Fibroblast of lung (primary cell): ENCODE measurements at regions not wholly inside any gene's neighbourhood (a gene's known extent, or its start where the extent isn't known, plus 50 kb on each side); places are given as distances from the start of the nearest gene placed in this dataset.

ENCODE experiments used
- DNase-seq, 2 donors: peaks; one replicate each; pipeline versions ENCODE4 v3.0.0 to v3.0.0-alpha.2; 2010; ENCODE audit warnings: low read depth in 2 of 2
- H2AFZ ChIP-seq: 2 replicates; pipeline ENCODE4 v1.5.1; 2012; ENCODE audit warnings: low read length, control low read depth, inconsistent platforms
- H3K27ac ChIP-seq: 2 replicates; pipeline ENCODE4 v1.5.1; 2011; ENCODE audit warnings: low read length, control low read depth; ENCODE audit not compliant: insufficient read depth
- H3K27me3 ChIP-seq: 2 replicates; pipeline ENCODE4 v1.5.1; 2011; ENCODE audit warnings: mild to moderate bottlenecking, low read length; ENCODE audit not compliant: control insufficient read depth, insufficient read depth
- H3K36me3 ChIP-seq: 2 replicates; pipeline ENCODE4 v1.5.1; 2011; ENCODE audit warnings: low read length; ENCODE audit not compliant: control insufficient read depth, insufficient read depth
- H3K4me1 ChIP-seq: 2 replicates; pipeline ENCODE4 v1.5.1; 2011; ENCODE audit warnings: low read length; ENCODE audit not compliant: control insufficient read depth, insufficient read depth; ENCODE audit errors: extremely low read depth
- H3K4me2 ChIP-seq: 2 replicates; pipeline ENCODE4 v1.5.1; 2011; ENCODE audit warnings: low read length, control low read depth; ENCODE audit not compliant: insufficient read depth; ENCODE audit errors: extremely low read depth
- H3K4me3 ChIP-seq, 4 experiments: fragments of 200-600 bp in 1 of 4; sonication (generic) in 1 of 4; replicated peaks in 1 of 4; 2 replicates each; pipeline ENCODE4 v1.5.1; 2011 to 2016; ENCODE audit warnings: low read length in 4 of 4, low read depth in 3 of 4, mild to moderate bottlenecking in 3 of 4, control low read depth in 2 of 4, inconsistent platforms in 1 of 4, mixed read lengths in 1 of 4; ENCODE audit not compliant: insufficient read depth in 1 of 4; ENCODE audit errors: control extremely low read depth in 1 of 4
- H3K79me2 ChIP-seq: 2 replicates; pipeline ENCODE4 v1.5.1; 2012; ENCODE audit warnings: mild to moderate bottlenecking, low read length, inconsistent platforms; ENCODE audit not compliant: control insufficient read depth, insufficient read depth
- H3K9ac ChIP-seq: 2 replicates; pipeline ENCODE4 v1.5.1; 2011; ENCODE audit warnings: mild to moderate bottlenecking, low read length, control low read depth; ENCODE audit not compliant: insufficient read depth
- H3K9me3 ChIP-seq: 2 replicates; pipeline ENCODE4 v1.5.1; 2012; ENCODE audit warnings: low read depth, low read length; ENCODE audit not compliant: control insufficient read depth, insufficient read depth
- H4K20me1 ChIP-seq: 2 replicates; pipeline ENCODE4 v1.5.1; 2011; ENCODE audit warnings: low read length; ENCODE audit not compliant: control insufficient read depth, insufficient read depth; ENCODE audit errors: extremely low read depth
- CTCF ChIP-seq, 2 donors: IDR thresholded peaks in 1 of 2; conservative IDR thresholded peaks in 1 of 2; 1 replicate in 1 of 2; 2 replicates in 1 of 2; pipeline ENCODE4 v1.5.1; 2011 to 2012; ENCODE audit warnings: low read length in 2 of 2, control low read depth in 1 of 2, inconsistent platforms in 1 of 2, low read depth in 1 of 2, mild to moderate bottlenecking in 1 of 2
- EZH2 ChIP-seq: IDR thresholded peaks from 2 replicates; pipeline ENCODE4 v1.5.1; 2012; ENCODE audit warnings: low read length, control low read depth, mild to moderate bottlenecking; ENCODE audit errors: missing control alignments

DNA sequence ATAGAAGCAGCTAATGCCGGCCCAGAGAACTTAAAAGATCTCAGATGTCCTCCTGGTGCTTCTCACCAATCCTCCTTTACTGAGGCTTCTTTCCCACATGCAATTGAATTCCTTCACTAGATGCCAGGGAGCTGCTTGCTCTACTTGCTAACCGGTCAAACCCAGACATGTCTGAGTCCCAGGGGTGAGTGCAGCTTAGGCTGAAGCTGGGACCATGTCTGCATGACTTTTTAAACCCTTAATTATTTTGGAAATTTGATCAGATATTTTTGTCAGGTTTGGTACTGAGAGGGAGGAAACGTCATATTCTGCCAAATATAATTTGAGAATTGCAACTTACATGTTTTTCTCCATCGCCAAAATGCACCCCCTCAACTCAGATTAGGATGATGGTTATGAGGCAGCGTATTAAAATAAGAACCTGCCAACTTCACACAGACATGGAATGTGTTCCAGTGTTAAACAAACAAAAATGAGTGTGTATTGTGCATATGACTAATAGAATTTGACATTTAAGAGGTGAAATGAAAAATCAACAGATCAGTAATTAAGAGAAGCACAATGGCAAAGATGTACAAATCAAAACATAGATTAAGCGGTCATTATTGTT lies 529.5 kb downstream of the ETS1 start:
- H3K4me2 ChIP-seq, result no peak overlapping the region
- H3K4me3 ChIP-seq, result no peak overlapping the region
- TF ChIP-seq CTCF (conservative IDR thresholded peaks at IDR 0.05 in 1 of 2, IDR thresholded peaks at IDR 0.05 in 1 of 2; ENCODE audit: low read depth in 1 of 2, low read length in 2 of 2) (no peak), EZH2 (no peak)
- H3K27me3 ChIP-seq, result no peaks in the 10 kb centered on the region
- H4K20me1 ChIP-seq, result no peaks in the 10 kb centered on the region
- peaks cover 5% of the 10 kb centered on the region for H3K4me1 ChIP-seq
- H3K79me2 ChIP-seq, result no peaks in the 10 kb centered on the region
- peak in 1 of 2 donors; percentile 35 for DNase-seq
- H3K9me3 ChIP-seq, result no peaks in the 10 kb centered on the region
- H2AFZ ChIP-seq, result no peak overlapping the region
- no peak overlapping the region for H3K9ac ChIP-seq
- H3K36me3 ChIP-seq, result no peaks in the 10 kb centered on the region
- H3K27ac ChIP-seq, result no peak overlapping the region

GRCh38 chr11:128055576-128056217 lies 531.7 kb downstream of the ETS1 start:
- Histone ChIP-seq H3K27me3 (no peaks in the 10 kb centered on the region), H3K9me3 (no peaks in the 10 kb centered on the region), H2AFZ (no peak overlapping the region), H3K27ac (no peak overlapping the region), H3K4me3 (no peak overlapping the region), H3K36me3 (no peaks in the 10 kb centered on the region), H4K20me1 (no peaks in the 10 kb centered on the region), H3K4me1 (peaks cover 5% of the 10 kb centered on the region), H3K9ac (no peak overlapping the region), H3K4me2 (no peak overlapping the region), H3K79me2 (no peaks in the 10 kb centered on the region)
- TF ChIP-seq EZH2, result no peak
- TF ChIP-seq CTCF (conservative IDR thresholded peaks at IDR 0.05 in 1 of 2, IDR thresholded peaks at IDR 0.05 in 1 of 2; ENCODE audit: low read depth in 1 of 2, low read length in 2 of 2), result no peak
- no peak for DNase-seq

- peak in 1 of 2 donors; percentile 70 for DNase-seq
- TF ChIP-seq CTCF (conservative IDR thresholded peaks at IDR 0.05 in 1 of 2, IDR thresholded peaks at IDR 0.05 in 1 of 2; ENCODE audit: low read depth in 1 of 2, low read length in 2 of 2) (no peak), EZH2 (no peak)
Measured at GRCh38 chr11:128053981-128054931, 533.1 kb downstream of the ETS1 start.

More at GRCh38 chr11:128053981-128054931, 533.1 kb downstream of the ETS1 start:
- no peak overlapping the region for H3K9ac ChIP-seq
- no peak overlapping the region for H3K27ac ChIP-seq
- H2AFZ ChIP-seq, result no peak overlapping the region
- no peaks in the 10 kb centered on the region for H3K79me2 ChIP-seq
- H3K9me3 ChIP-seq, result no peaks in the 10 kb centered on the region
- H3K36me3 ChIP-seq, result no peaks in the 10 kb centered on the region
- H3K4me1 ChIP-seq, result peaks cover 5% of the 10 kb centered on the region
- no peak overlapping the region for H3K4me2 ChIP-seq
- H3K27me3 ChIP-seq, result no peaks in the 10 kb centered on the region
- H3K4me3 ChIP-seq, result no peak overlapping the region
- no peaks in the 10 kb centered on the region for H4K20me1 ChIP-seq
